Urinary bladder (tissue), 3 donors: ENCODE measurements at regions not wholly inside any gene's neighbourhood (a gene's known extent, or its start where the extent isn't known, plus 50 kb on each side); places are given as distances from the start of the nearest gene placed in this dataset.
"Not testable (repeated sequence)": the region's sequence is repeated elsewhere in the genome, so short reads cannot be mapped to it uniquely, and the experiment has no call there.

Experiments
- DNase-seq: peaks from one replicate; pipeline ENCODE4 v3.0.0-alpha.2; 2015; ENCODE audit errors: extremely low spot score
- H3K27ac ChIP-seq: one replicate; pipeline ENCODE4 v1.5.1; 2013; ENCODE audit warnings: low read depth, mild to moderate bottlenecking, moderate library complexity
- H3K36me3 ChIP-seq: one replicate; pipeline ENCODE4 v1.6.1; 2013; ENCODE audit warnings: mild to moderate bottlenecking, moderate library complexity; ENCODE audit not compliant: insufficient read depth
- H3K4me1 ChIP-seq: one replicate; pipeline ENCODE4 v1.6.1; 2013; ENCODE audit warnings: mild to moderate bottlenecking, moderate library complexity; ENCODE audit not compliant: insufficient read depth
- H3K4me3 ChIP-seq: one replicate; pipeline ENCODE4 v1.5.1; 2013; ENCODE audit warnings: low read depth, low read length
- WGBS: extraction: QIAGEN DNeasy Blood & Tissue Kit; methylation state at CpG from one replicate; pipeline ENCODE4 v1.1.7; 2013; 5-methylcytosine and 5-hydroxymethylcytosine counted together
- donor health status: healthy with polysubstance abuse.
- donor health status: healthy.

DNA sequence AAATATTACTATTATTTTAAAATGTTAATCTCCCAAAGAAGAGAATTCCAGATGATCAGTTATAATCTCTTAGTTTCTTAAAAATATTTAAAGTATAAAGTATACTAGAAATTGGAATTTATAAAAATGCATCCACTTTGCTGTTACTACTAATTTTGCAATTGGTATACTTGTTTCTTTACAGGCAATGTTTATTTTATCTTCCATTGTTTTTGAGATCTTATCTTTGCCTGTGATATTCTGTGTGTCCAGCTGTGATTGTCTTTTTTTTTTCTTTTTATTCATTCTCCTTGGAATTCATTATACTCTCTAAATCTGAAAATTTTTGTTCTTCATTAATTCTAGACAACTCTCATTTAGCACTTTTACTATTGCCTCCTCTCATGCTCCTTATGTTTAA is 652.6 kb downstream of the TNS3 start:
- no peak overlapping the region for H3K4me3 ChIP-seq
- no peak for DNase-seq
- H3K27ac ChIP-seq = no peak overlapping the region
- H3K4me1 ChIP-seq = no peaks in the 10 kb centered on the region
- H3K36me3 ChIP-seq = no peaks in the 10 kb centered on the region

DNA sequence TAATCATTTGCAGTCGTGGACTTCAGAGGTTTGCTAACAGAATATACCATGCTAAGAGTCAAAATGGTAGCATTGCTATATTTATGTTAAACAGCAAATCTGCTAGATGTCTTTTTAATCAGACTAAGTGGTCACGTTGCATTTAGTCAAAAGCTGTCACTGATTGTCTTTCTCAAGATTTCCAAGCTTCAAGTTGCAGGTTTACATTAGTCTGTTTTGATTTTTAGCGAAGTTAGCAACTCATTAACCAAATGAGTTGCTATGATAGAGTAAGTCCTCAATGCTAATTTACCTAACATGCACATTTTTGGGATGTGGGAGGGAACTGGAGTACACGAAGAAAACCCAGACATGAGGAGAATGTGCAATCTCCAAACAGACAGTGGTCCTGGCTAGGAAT is 653.2 kb downstream of the TNS3 start:
- DNase-seq = no peak
- H3K4me3 ChIP-seq = no peak overlapping the region
- no peak overlapping the region for H3K27ac ChIP-seq
- H3K4me1 ChIP-seq = no peaks in the 10 kb centered on the region
- 63% methylated on average over 4 of the region's 4 CpGs for WGBS
- no peaks in the 10 kb centered on the region for H3K36me3 ChIP-seq

DNA sequence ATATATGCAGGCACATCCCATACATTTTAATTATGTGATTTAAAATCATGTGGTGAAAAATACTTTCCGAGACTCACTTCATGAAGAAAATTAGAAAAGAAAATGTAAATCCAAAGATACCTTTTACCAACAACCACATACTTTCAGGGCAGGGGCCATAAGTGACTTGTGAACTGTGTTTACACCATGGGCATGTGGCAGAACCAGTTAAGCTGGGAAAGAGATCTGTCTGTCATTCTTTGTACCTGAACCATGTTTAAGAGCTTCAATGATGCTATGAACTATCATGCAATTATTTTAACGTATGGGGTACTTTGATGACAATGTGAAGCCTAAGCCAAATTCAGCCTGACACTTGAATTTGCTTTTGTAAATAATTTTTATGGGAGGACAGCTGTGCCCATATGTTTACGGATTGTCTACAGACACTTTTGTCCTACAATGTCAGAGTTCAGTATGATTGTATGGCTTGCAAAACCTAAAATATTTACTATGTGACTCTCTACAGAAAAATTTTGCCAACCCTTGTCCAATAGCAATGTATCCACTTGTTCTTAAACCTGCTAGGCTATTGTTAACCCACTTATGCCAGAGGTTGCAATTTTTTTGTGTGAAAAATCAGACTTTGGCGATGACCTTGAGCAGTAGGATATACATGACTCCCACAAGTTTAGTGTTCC is 654.6 kb downstream of the TNS3 start:
- Histone ChIP-seq H3K36me3 (no peaks in the 10 kb centered on the region), H3K4me1 (no peaks in the 10 kb centered on the region), H3K27ac (no peak overlapping the region), H3K4me3 (no peak overlapping the region)
- 70% methylated on average over 4 of the region's 4 CpGs for WGBS
- DNase-seq = no peak

DNA sequence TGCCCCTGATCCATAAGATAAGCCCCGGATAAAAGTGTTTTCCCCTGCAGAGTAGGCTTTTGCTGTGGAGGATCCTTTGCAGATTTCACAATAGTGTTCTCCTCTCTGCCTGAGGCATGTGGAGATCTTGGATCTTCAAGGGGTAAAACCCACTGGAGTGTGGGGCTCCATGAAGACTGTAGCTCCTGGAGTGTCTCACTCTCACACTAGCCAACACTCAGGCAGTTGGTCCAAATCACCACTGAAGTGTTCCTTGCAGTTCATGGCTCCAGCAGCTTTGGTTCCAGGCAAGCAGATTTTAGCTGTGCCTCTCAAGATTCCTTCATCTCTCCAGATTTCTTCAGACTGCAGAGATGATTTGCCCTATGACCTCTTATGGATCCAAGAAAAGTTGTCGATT is 665.3 kb downstream of the TNS3 start:
- Histone ChIP-seq H3K27ac (no peak overlapping the region), H3K4me1 (no peaks in the 10 kb centered on the region), H3K36me3 (no peaks in the 10 kb centered on the region), H3K4me3 (no peak overlapping the region)
- DNase-seq = no peak
- WGBS = 61% methylated on average over 2 of the region's 2 CpGs

DNA sequence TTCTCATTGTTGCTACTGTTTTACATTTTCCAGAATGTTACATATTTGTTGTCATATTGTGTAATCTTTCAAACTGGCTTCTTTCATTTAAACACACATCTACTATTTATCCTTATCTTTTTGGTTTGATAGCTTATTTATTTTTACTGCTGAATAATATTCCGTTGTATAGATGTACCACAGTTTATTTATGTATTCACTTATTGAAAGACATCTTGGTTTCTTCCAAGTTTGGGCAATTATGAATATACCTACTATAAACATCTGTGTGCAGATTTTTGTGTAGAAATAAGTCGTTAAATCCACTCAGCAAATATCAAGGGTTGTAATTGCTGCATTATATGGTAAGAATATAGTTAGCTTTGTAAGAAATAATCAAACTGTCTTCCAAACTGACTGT is 669.2 kb downstream of the TNS3 start:
- H3K4me1 ChIP-seq = no peaks in the 10 kb centered on the region
- DNase-seq = no peak
- no peak overlapping the region for H3K27ac ChIP-seq
- WGBS = 61% methylated on average over 2 of the region's 2 CpGs
- no peak overlapping the region for H3K4me3 ChIP-seq
- H3K36me3 ChIP-seq = no peaks in the 10 kb centered on the region

DNA sequence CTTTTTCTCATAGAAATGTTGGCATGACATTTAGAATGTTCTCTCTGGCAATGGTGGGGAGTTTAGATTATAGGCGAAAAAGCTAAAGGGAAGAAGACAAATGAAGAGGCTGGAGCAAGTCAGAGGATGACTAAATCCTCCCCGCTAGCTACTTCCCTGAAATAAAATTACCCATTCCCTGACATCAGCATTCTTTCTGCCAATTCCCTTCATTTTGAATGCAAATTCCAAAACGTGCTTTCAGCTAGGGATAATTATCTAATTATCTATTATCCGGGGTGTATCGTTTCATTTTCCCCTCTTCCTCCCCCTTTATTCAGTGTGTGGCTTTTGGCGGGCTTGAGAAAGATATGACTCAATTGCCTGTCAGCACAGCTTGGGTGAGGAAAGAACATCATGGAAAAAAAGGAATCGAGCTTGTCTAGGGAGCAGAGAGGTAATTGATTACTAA is 672.3 kb downstream of the TNS3 start:
- no peak overlapping the region for H3K4me3 ChIP-seq
- no peaks in the 10 kb centered on the region for H3K36me3 ChIP-seq
- no peak overlapping the region for H3K27ac ChIP-seq
- DNase-seq = no peak
- WGBS = 78% methylated on average over 7 of the region's 7 CpGs
- H3K4me1 ChIP-seq = no peaks in the 10 kb centered on the region

DNA sequence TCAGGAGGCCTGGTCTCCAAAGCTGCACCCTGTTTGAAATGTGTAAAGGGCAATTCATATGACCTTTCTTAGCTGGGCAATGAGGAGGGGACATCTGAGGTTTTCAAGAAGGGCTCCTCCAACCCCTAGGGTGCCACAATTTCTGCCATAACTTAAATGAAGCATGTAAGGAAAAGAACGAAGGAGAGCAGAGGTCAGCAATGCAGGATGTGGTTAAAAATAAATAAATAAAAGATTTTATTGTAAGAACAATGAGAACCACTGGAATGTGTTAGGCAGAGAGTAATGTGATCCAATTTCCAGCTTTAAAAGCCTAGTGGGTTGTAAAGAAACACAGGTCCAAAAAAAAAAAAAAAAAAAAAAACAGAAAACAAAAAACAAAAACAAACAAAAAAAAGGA is 673.1 kb downstream of the TNS3 start:
- no peaks in the 10 kb centered on the region for H3K4me1 ChIP-seq

DNA sequence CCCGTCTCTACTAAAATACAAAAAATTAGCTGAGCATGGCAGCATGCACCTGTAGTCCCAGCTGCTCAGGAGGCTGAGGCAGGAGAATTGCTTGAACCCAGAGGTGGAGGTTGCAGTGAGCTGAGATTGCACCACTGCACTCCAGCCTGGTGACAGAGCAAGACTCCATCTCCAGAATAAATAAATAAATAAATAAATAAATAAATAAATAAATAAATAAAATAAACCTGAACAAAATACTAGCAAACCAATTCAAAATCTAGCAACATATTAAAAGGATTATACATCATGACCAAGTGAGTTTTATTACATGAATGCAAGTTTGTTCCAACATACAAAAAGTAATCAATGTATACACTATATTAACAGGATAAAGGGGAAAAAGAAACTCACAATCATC is 677.4 kb downstream of the TNS3 start:
- not testable (repeated sequence) for H3K36me3 ChIP-seq, H3K27ac ChIP-seq, H3K4me3 ChIP-seq, H3K4me1 ChIP-seq, DNase-seq
- WGBS = 98% methylated on average over 1 of the region's 1 CpG

More for the DNA sequence above, 673.1 kb downstream of the TNS3 start:
- WGBS = 48% methylated on average over 1 of the region's 1 CpG
- Histone ChIP-seq H3K36me3 (no peaks in the 10 kb centered on the region), H3K27ac (no peak overlapping the region), H3K4me3 (no peak overlapping the region)
- DNase-seq = no peak

DNA sequence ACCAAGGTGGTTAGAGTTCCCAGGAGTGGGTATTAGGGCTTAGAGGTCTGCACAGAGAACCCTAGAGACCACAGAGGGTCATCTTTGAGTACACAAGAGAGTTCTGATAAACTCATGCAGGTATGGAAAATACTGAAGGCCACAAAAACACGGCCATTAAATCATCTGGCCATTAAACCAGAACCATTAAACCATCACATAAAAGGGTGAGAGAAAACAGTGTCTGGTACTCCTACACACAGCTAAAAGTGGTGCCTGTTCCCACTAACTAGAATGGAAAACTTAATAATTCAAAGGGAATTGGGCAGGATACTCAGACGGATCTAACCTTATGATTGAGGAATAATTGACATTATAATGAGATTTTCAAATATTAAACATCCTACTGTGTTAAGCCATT is 679.4 kb downstream of the TNS3 start:
- no peak for DNase-seq
- H3K27ac ChIP-seq = no peak overlapping the region
- no peak overlapping the region for H3K4me3 ChIP-seq
- no peaks in the 10 kb centered on the region for H3K36me3 ChIP-seq
- H3K4me1 ChIP-seq = no peaks in the 10 kb centered on the region
- 63% methylated on average over 2 of the region's 2 CpGs for WGBS

DNA sequence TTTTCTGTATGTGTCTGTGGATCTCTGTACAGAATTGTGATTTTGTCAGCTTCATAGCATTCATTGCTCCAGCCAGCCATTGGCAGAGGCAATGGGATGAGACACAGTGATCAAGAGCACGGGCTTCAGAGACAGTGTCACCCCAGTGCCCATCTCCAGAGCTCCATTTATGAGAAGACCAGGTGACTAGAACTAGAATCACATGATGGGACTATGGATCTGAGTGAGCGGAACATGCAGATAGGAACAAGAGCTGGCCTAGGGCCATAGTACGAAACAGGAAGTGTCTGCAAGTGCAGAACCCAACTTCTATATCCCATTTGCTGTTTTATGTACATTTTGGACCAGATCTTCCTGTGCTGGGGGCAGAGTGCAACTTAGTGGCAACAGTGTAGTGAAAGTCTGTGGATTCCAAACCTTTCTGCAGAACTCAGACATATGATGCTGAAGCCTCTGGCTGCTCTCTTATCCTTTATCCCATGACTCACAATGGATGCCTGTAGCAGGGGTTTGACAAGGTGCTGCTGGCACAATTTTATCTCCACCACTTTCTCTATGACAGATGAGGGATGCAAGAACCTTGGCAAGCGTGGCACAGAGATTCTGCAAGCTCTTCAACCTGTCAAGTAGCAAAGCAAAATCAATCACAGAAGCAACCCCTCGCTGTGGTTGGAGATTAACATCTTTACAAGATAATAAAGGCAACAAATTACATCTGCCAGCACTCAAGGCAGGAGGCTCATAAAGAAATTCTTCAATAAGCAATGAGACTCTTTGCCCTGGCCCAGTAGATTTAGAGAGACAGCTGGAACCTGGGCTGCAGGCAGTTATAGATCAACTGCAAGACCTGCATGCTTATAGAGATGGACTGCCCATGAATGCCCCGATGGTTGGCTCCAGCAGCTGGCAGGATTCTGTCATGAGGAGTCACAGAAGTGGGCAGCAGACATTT is 681.3 kb downstream of the TNS3 start:
- no peak overlapping the region for H3K4me3 ChIP-seq
- WGBS = 31% methylated on average over 6 of the region's 6 CpGs
- peak; percentile 53 for DNase-seq
- H3K36me3 ChIP-seq = no peaks in the 10 kb centered on the region
- H3K27ac ChIP-seq = no peak overlapping the region
- no peaks in the 10 kb centered on the region for H3K4me1 ChIP-seq

DNA sequence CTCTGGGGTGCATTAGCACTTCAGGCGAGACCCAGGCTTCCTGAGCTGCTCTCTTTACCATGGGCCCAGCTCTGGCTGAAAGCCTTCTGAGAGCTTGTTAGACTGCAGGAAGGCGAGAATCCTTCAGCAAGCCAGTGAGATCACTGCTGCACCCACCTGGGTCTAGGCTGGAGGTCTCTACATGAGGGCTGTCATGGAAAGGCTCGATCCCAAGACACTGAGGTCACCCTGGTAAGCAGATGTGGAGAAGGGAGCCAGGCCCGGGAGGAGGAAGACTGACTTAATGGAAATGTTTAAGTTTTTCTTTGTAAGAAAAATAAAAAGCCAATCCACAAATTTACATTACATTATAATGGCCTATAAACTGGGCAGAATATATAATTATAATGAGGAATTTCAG is 684.5 kb downstream of the TNS3 start:
- no peaks in the 10 kb centered on the region for H3K36me3 ChIP-seq
- 89% methylated on average over 4 of the region's 4 CpGs for WGBS
- H3K4me3 ChIP-seq = no peak overlapping the region
- no peak for DNase-seq
- H3K27ac ChIP-seq = no peak overlapping the region
- no peaks in the 10 kb centered on the region for H3K4me1 ChIP-seq

DNA sequence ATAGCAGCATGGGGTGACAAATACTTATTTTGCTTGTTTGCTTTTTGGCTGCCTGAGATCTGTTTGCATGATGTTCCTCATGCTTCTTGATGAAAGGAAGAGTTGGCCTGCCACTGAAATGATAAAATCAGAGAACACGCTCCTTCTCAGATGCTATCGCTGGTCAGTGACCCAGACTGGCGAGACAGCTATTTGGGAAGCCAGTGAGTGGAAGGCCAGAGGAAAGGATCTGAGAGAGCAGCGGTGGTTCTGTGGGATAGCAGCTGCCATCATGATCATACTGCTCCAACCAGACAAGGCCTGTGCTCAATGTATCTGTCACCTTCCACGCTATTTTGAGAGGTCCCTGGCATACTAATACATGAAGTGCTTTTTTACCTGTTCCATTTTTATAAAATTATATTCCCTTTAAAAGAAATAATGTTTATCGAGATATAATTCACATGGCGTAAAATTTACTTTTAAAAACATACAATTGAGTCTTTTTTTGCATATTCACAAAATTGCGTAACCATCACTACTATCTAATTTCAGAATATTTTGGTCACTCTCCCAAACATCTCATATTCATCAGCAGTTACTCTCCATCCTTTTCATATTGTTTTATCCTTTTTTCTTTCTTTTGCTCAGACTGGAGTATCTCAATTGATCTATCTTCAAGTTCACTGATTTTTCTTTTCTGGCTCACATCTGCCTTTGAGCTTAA is 695.1 kb downstream of the TNS3 start:
- WGBS = 82% methylated on average over 8 of the region's 8 CpGs
- DNase-seq = no peak

DNA sequence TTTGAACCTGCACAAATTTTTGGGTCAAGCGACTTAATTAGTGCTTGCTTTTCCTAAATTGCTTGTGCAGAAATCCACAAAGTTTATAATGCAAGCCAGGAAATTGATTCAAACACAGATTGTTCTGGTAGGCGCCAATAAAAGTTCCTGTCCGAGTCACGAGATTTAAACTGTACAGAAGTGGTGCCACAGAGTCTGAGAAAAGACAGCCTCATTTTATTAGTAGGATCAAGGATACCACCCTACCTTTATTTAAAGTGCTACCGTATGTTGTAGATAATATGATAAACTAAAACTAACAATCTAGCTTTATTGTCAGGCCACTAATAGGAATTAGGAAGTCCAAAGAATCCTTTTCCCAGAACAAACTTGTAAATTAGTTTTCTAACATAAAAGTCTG is 696.7 kb downstream of the TNS3 start:
- no peak for DNase-seq
- no peak overlapping the region for H3K27ac ChIP-seq
- 54% methylated on average over 5 of the region's 5 CpGs for WGBS
- H3K36me3 ChIP-seq = no peaks in the 10 kb centered on the region
- no peak overlapping the region for H3K4me3 ChIP-seq
- H3K4me1 ChIP-seq = no peaks in the 10 kb centered on the region

More for the DNA sequence above, 695.1 kb downstream of the TNS3 start:
- Histone ChIP-seq H3K36me3 (no peaks in the 10 kb centered on the region), H3K4me1 (no peaks in the 10 kb centered on the region), H3K4me3 (no peak overlapping the region), H3K27ac (no peak overlapping the region)
